SW480 (cell line): ENCODE measurements at regions not wholly inside any gene's neighbourhood (a gene's known extent, or its start where the extent isn't known, plus 50 kb on each side); places are given as distances from the start of the nearest gene placed in this dataset.
A peak's percentile ranks its signal among the peaks of the same experiment; 100 is the strongest.
"Not testable (repeated sequence)": the region's sequence is repeated elsewhere in the genome, so short reads cannot be mapped to it uniquely, and the experiment has no call there.

ENCODE experiments used
- DNase-seq: peaks from one replicate; pipeline ENCODE4 v3.0.0-alpha.2; 2016; ENCODE audit warnings: low spot score

GRCh38 chr20:8990770-8991169 is 78.1 kb upstream of the PLCB4 start:
- no peak for DNase-seq

GRCh38 chr20:8994045-8994444 is 74.8 kb upstream of the PLCB4 start:
- no peak for DNase-seq

GRCh38 chr20:8995761-8996160 is 73.1 kb upstream of the PLCB4 start:
- no peak for DNase-seq

GRCh38 chr20:8996817-8997512 is 71.9 kb upstream of the PLCB4 start:
- peak; percentile 8 for DNase-seq

GRCh38 chr20:8997701-8998117 is 71.2 kb upstream of the PLCB4 start:
- no peak for DNase-seq

- DNase-seq = no peak
Observed at GRCh38 chr20:9011121-9011520, 57.8 kb upstream of the PLCB4 start.

- not testable (repeated sequence) for DNase-seq
Observed at GRCh38 chr20:9015232-9015983, 53.5 kb upstream of the PLCB4 start.

GRCh38 chr20:9015984-9016324 is 52.9 kb upstream of the PLCB4 start:
- no peak for DNase-seq

GRCh38 chr20:9018346-9018745 is 50.5 kb upstream of the PLCB4 start:
- DNase-seq = no peak
